ENCODE measurements at regions not wholly inside any gene's neighbourhood (a gene's known extent, or its start where the extent isn't known, plus 50 kb on each side); places are given as distances from the start of the nearest gene placed in this dataset.

DNA sequence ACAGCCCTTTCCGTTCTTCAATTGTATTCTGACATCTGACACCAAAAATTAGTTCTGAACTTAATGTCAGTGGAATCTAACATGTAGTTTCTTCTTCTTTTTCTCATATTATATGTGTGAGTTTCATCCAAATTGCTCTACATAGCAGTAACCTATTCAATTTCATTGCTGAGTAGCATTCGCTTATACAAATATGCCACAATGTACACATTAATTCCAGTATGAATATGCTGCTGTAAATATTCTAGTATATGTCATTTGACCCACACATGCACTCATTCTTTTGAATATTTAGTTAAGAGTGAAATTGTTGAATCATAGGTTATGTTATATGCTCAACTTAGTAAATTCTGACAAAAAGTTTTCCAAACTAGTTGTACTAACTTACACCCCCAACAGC, 550.9 kb downstream of the CHSY3 start:
- TF ChIP-seq, protein P1, sequence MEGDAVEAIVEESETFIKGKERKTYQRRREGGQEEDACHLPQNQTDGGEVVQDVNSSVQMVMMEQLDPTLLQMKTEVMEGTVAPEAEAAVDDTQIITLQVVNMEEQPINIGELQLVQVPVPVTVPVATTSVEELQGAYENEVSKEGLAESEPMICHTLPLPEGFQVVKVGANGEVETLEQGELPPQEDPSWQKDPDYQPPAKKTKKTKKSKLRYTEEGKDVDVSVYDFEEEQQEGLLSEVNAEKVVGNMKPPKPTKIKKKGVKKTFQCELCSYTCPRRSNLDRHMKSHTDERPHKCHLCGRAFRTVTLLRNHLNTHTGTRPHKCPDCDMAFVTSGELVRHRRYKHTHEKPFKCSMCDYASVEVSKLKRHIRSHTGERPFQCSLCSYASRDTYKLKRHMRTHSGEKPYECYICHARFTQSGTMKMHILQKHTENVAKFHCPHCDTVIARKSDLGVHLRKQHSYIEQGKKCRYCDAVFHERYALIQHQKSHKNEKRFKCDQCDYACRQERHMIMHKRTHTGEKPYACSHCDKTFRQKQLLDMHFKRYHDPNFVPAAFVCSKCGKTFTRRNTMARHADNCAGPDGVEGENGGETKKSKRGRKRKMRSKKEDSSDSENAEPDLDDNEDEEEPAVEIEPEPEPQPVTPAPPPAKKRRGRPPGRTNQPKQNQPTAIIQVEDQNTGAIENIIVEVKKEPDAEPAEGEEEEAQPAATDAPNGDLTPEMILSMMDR (conservative IDR thresholded peaks at IDR 0.05; ENCODE audit: low read depth, low read length), result no peak
- DNase-seq (ENCODE audit: low read depth), result no peak
- no peak overlapping the region for H3K4me3 ChIP-seq (ENCODE audit: low read depth, low read length)

DNA sequence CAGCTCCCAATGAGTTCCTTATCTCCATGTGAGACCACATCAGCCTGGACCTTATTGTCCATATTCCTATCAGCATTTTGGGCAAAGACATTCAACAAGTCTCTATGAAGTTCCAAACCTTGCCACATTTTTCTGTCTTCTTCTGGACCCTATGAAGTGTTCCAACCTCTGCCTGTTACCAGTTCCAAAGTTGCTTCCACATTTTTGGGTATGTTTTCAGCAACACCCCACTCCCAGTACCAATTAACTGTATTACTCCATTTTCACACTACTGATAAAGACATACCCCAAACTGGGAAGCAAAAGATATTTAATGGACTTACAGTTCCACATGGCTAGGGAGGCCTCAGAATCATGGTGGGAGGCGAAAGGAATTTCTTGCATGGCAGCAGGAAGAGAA, 548.5 kb downstream of the CHSY3 start:
- no peak for DNase-seq (ENCODE audit: low read depth)
- TF ChIP-seq, protein P1 (conservative IDR thresholded peaks at IDR 0.05; ENCODE audit: low read depth, low read length), result no peak
- H3K4me3 ChIP-seq (ENCODE audit: low read depth, low read length), result no peak overlapping the region

DNA sequence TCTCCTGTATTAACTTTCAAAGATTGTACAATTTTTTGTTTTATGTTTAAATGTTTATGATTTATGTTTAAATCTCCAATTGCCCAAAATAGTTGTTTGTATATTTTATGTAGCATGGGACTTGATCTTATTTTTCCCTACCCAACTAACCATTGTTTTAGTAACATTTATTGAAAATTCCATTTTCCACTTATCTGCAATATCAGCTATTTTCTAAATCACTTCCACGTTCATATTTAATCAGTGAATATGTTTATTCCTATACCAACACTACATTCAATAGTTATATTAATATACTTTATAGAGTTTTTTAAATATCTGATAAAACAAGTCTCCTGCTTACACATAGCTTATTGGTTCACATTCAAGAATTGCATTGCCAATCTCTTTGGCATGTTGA, 532.2 kb downstream of the CHSY3 start:
- no peak for DNase-seq (ENCODE audit: low read depth)
- TF ChIP-seq, protein P1 (conservative IDR thresholded peaks at IDR 0.05; ENCODE audit: low read depth, low read length), result no peak
- no peak overlapping the region for H3K4me3 ChIP-seq (ENCODE audit: low read depth, low read length)

DNA sequence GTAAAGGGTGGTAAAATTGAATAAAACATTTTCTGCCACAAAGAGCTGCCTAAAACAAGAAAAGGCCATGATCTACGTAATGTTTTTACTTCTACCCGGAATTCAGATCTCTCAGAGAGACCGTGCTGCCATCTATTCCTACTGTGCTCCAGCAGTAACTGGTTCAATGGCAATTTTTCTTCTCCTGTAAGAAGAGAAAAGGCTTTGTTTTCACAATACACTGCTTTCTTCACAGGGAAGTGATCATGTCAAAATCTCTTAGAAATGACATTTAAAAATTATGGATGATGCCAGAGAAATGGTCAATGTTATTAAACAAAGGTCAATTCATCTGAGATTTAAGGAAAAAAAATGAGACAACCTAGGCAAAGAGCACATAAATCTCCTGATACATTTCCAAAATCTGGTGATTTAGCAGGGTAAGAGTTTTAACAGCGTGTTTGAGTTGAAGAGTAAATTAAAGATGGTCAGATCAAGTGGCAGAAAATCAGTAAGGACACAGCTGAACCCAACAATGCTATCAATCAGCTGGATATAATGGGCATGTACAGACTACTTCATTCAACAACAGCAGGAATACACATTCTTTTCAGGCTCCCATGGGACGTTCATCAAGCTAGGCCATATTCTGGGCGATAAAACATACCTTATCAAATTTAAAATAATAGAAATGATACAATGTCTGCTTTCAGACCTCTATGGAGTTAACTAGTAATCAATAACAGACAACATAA, 523.1 kb downstream of the CHSY3 start:
- TF ChIP-seq, protein P1 (conservative IDR thresholded peaks at IDR 0.05; ENCODE audit: low read depth, low read length), result no peak
- H3K4me3 ChIP-seq (ENCODE audit: low read depth, low read length), result no peak overlapping the region
- no peak for DNase-seq (ENCODE audit: low read depth)

DNA sequence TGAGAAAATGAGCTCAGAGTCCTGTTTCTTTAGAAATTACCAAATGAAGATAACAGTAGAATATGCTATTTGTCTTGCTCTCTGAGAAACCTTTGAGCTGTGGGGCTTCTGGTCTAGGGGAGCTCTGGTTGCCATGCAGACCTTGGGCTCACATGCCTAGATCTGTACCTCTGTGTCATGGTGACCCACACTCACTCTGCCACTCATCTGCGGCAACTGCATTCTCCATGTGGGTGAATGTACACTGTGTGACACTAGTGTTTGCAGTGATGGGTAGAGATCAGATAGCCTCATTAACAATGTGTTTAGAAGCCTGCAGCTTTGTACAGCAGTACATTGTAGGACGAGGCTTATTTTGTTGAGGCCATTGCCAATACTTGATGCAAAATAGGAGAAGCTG, 521.2 kb downstream of the CHSY3 start:
- TF ChIP-seq, protein P1 (conservative IDR thresholded peaks at IDR 0.05; ENCODE audit: low read depth, low read length), result no peak
- no peak overlapping the region for H3K4me3 ChIP-seq (ENCODE audit: low read depth, low read length)
- peak; percentile 2 for DNase-seq (ENCODE audit: low read depth)

DNA sequence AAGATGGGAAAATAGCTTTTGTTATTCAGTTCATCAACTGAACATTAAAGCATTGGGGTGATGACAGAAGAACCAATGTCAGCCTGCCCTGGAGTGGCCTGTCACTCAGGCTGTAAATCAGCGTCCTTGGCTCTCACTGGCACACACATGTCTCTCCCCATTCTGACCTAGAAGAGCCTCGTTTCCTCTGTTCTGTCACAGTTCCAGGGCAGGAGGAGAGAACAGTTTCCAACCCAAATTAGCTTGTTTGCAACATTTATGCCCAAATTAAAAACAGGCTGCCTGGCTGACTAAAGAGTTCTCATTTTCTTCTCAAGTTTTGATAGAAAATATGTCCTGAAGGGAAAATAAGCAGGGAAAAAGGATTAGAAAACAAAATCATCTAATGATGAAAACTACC, 520.1 kb downstream of the CHSY3 start:
- H3K4me3 ChIP-seq (ENCODE audit: low read depth, low read length), result no peak overlapping the region
- TF ChIP-seq, protein P1 (conservative IDR thresholded peaks at IDR 0.05; ENCODE audit: low read depth, low read length), result no peak
- no peak for DNase-seq (ENCODE audit: low read depth)

DNA sequence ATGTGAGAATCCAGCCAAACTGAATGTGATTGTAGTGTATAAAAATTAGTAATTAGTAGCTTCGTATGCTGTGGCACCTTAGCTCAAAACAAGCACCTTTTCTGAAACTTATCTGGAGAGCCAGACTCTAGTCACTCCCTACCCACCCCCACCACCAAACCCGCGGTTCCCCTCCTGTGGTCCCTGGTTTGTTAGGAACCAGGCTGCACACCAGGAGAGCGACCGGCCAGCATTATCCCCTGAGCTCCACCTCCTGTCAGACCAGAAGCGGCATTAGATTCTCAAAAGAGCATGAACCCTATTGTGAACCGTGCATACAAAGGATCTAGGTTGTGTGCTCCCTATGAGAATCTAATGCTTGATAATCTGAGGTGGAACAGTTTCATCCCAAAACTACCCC, 498.6 kb downstream of the CHSY3 start:
- no peak for DNase-seq (ENCODE audit: low read depth)
- H3K4me3 ChIP-seq (ENCODE audit: low read depth, low read length), result no peak overlapping the region
- TF ChIP-seq, protein P1 (conservative IDR thresholded peaks at IDR 0.05; ENCODE audit: low read depth, low read length), result no peak
